D341Med (cell line): ENCODE measurements at regions not wholly inside any gene's neighbourhood (a gene's known extent, or its start where the extent isn't known, plus 50 kb on each side); places are given as distances from the start of the nearest gene placed in this dataset.

Experiments
- DNase-seq: peaks from one replicate; pipeline ENCODE4 v3.0.0; 2012; ENCODE audit warnings: low spot score

DNA sequence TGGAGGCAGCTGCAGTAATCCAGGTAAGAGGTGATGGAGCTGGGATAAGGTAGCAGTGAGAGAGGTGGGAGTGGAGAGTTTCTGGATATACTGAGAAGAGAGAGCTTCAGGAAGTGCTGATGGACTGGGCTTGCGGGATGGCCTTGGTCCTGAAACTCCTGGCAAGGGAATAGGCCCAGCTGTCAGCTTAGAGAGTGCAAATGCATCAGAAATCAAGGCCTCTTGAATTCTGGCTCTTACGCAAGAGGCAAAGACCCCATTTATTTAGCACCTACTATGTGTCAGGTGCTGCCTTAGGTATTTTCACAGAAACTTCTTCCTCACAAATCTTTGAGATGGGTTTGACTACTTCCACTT, 227.2 kb upstream of the MAP3K1 start:
- no peak for DNase-seq

GRCh38 chr5:56587381-56588130, 227.8 kb upstream of the MAP3K1 start:
- DNase-seq = no peak

GRCh38 chr5:56585999-56586691, 229.2 kb upstream of the MAP3K1 start:
- DNase-seq = no peak

GRCh38 chr5:56585461-56585860, 229.9 kb upstream of the MAP3K1 start:
- no peak for DNase-seq

DNA sequence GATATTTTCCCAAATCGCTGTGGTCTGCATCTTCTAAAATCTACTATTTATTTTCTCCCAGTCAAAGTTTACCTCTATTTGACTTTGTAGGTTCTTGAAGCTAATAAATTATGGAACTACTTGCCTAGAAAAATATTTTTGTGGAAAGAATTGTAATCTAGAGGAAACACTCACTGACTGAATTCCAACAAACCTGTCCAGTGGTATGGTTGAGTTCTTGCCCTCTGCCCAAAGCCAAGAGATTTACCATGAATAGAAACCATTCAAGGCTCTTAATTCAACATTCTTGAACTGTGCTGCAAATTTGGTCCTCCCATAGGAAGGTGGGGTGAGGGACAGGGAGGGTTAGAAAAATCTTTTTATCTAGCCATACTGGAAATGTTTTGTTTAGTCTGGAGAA, 233.9 kb upstream of the MAP3K1 start:
- DNase-seq = no peak

DNA sequence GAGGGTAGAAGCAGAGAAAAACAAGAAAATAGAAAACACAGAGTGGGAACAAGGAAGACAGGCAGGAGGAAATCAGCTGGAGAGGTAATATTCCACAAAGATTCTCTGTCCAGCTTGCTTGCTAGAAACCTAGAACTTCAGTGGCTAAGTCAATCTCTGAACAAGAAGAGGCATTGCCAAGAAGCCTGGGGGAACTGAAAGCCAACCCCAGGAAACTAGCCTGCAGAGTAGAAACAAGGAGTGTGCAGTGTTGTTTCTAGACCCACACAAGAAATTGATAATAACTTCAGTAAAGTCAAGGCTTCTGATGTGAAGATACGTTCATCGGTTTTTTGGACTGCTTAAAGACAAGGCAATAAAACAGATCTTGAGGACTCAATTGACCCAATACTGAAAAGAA, 234.5 kb upstream of the MAP3K1 start:
- DNase-seq = no peak

DNA sequence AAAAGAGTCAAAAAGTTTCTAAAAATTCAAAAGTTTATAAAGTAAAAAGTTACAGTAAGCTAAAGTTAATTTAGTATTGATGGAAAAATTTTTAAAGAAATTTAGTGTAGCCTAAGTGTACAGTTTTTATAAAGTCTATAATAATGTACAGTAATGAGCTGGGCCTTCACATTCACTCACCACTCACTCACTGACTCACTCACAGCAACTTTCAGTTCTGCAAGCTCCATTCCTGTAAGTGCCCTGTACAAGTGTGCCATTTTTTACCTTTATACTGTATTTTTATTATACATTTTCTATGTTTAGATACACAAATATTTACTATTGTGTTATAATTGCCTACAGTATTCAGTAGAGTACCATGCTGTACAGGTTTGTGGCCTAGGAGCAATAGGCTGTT, 239.5 kb upstream of the MAP3K1 start:
- DNase-seq = no peak

DNA sequence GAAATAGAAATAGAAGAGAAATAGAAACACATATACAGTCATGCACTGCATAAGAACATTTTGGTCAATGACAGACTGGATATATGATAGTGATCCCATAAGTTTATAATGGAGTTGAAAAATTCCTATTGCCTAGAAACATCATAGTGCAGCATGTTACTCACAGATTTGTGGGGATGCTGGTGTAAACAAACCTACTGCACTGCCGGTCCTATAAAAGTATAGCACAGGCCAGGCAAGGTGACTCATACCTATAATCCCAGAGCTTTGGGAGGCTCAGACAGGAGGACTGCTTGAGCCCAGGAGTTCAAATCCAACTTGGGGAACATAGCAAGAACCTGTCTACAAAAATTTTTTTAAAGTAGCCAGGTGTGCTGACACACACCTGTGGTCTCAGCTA, 240.6 kb upstream of the MAP3K1 start:
- no peak for DNase-seq

GRCh38 chr5:56569566-56569965, 245.8 kb upstream of the MAP3K1 start:
- no peak for DNase-seq

DNA sequence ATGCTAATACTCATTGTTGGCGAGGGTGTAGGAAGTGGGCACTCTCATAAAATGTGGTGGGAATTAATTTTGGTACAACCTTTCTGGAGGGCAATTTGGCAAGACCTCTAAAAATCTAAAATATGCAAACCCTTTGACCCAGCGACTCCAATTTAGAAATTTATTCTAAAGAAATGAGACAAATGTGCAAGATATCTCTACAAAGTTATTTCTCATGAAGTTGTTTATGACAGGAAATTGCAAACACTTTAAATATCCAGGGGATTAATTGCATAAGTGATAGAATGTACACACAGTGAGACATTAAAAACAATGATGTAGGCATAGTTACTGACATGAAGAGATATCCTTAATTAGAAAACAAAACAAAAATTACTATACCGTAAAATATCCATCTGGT, 246.3 kb upstream of the MAP3K1 start:
- DNase-seq = no peak

GRCh38 chr5:56567278-56567677, 248.1 kb upstream of the MAP3K1 start:
- DNase-seq = no peak

GRCh38 chr5:56566374-56567249, 248.7 kb upstream of the MAP3K1 start:
- DNase-seq = no peak

GRCh38 chr5:56565644-56566043, 249.7 kb upstream of the MAP3K1 start:
- DNase-seq = no peak

DNA sequence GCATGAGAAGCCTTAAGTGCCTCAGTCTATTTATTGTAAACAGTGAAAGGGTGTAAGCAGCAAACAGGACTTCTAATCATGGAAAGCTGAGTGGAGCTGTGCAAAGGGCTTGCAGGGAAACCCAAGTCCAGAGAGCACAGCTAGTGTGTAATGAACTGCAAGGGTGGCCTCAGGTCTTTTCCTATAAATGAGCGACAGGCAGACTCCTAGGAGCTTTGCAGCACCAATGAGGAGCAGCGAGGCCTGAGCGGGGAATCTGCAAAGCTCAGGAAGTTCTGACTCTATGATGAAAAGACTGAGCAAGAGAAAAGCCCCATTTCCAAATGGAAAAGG, 250.1 kb upstream of the MAP3K1 start:
- no peak for DNase-seq

GRCh38 chr5:56564541-56565282, 250.6 kb upstream of the MAP3K1 start:
- no peak for DNase-seq

DNA sequence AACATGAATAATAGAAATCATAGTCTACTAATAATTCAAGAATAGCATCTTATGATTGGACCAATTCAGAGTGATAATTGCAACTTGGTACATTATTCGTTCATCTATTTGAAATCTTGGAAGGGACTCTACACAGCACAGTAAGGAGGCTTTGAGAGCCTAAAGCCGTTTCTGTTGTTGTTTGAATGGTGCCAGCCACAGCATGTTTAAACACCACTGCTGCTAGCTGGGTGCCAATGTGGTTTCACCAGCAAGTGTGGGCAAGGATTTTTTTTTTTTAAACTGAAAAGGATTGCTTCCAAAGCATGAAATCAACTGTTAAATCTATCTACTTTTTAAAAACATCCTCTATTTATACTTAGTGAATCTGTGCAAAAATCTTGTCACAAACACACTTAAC, 253.9 kb upstream of the MAP3K1 start:
- DNase-seq = no peak

DNA sequence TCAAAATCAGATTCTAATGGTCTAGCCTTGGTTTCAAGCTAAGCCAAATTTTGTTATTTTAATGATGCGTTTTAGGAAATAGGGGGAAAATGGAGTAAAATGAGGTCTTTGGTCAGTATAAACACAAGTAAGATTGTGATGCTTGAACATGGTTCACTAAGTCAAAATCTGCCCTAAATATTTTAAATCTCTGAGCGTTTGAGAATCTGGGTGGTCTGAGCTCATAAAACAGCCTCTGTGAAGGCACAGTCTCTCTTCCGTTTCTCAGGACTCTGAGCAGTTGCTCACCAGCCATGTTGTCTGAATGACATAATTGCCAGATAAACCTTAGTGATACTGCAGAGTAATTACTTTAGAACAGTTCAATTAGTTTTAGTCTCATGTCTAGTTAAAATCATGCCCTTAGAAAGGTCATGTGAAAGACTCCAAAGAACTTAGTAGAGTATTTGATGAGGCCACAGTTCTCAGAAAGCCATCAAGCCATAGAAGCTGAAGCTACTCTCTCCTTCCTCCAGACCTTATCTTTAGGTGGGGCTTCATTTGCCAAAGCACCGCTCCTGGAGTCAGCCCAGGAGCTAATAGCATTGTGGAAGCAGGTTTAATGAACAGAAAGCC, 257.1 kb upstream of the MAP3K1 start:
- DNase-seq = no peak

DNA sequence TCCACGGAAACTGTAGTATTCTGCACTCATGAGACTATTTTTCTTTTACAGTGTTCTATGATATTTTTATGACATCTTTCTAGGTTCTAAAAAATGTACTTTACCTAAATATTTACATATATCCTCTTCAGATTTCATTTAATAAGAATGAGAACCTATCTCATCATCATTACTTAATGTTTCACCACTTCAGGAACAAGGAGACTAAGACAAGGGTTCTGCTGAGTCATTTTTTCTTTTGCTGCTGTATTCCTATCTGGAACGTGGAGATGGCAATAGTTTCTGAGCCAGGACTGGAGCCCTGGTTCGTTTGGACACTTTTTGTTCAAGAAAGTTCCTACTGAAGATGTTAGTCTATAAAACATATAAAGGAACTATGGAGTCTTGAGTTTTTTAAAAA, 258.2 kb upstream of the MAP3K1 start:
- DNase-seq = no peak

GRCh38 chr5:56552612-56553268, 262.6 kb upstream of the MAP3K1 start:
- no peak for DNase-seq

DNA sequence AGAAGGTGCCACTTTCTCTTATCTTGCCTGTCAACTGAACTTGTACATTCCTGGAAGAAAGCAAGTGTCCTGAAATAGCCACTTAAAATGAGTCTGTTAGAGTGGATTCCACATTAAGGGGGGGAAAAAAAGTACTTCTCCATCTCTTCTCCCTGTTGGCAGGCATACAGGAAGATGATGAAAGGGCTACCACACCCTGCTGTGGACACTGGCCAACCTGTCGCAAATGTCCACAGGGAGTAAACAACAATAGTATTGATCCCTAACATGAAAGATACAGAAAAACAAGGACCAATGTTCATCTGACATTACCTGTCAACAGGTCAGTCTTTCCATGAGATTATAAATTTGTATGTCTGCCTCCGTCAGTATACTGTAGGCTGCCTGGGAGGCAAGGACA, 265.1 kb upstream of the MAP3K1 start:
- no peak for DNase-seq

GRCh38 chr5:56549096-56549886, 266.1 kb upstream of the MAP3K1 start:
- no peak for DNase-seq
